Calu3 (cell line): ENCODE measurements at regions not wholly inside any gene's neighbourhood (a gene's known extent, or its start where the extent isn't known, plus 50 kb on each side); places are given as distances from the start of the nearest gene placed in this dataset.

ENCODE experiments used
- BruUV-seq: library from RNA; stranded (reverse); fragments of 400-500 nt; replicated peaks from 2 replicates; lab custom pipeline; 2021; lab: Mats Ljungman, UMichigan
- CTCF ChIA-PET: fragments of 300-600 bp; sonication (Branson Sonifier 250); formaldehyde crosslinking; loops from one replicate; lab custom pipeline; 2022; ENCODE audit warnings: antibody characterized with exemption; lab: Charles Lee
- DNase-seq: peaks from one replicate; pipeline ENCODE4 v3.0.0; 2022
- H3K27ac Mint-ChIP-seq: one replicate; pipeline ENCODE4 v1.8.0; 2022; ENCODE audit warnings: mixed read lengths; ENCODE audit not compliant: unreplicated experiment
- H3K27me3 Mint-ChIP-seq: one replicate; pipeline ENCODE4 v1.8.0; 2022; ENCODE audit warnings: mixed read lengths; ENCODE audit not compliant: unreplicated experiment
- H3K36me3 Mint-ChIP-seq: one replicate; pipeline ENCODE4 v1.8.0; 2022; ENCODE audit warnings: mild to moderate bottlenecking, moderate library complexity, mixed read lengths; ENCODE audit not compliant: insufficient read depth, unreplicated experiment
- H3K4me1 Mint-ChIP-seq: one replicate; pipeline ENCODE4 v1.8.0; 2022; ENCODE audit warnings: mild to moderate bottlenecking, low read depth, mixed read lengths; ENCODE audit not compliant: unreplicated experiment
- H3K4me3 Mint-ChIP-seq: one replicate; pipeline ENCODE4 v1.8.0; 2022; ENCODE audit warnings: mild to moderate bottlenecking, low read depth, moderate library complexity, mixed read lengths; ENCODE audit not compliant: unreplicated experiment
- H3K9me3 Mint-ChIP-seq: one replicate; pipeline ENCODE4 v1.8.0; 2022; ENCODE audit warnings: low read depth, mixed read lengths; ENCODE audit not compliant: unreplicated experiment
- CTCF ChIP-seq: fragments of 200-600 bp; IDR thresholded peaks from one replicate; pipeline ENCODE4 v1.8.0; 2022; ENCODE audit warnings: antibody characterized with exemption; ENCODE audit not compliant: unreplicated experiment
- intact Hi-C: fragments of 100-400 bp; cut with micrococcal nuclease; formaldehyde crosslinking; loops from one replicate; pipeline ENCODE4 v1.10.0; 2022; ENCODE audit not compliant: unreplicated experiment

GRCh38 chr9:129518074-129518473 lies 102.8 kb downstream of the C9orf50 start:
- BruUV-seq, result no TSS peak
- Mint-ChIP-seq H3K36me3 (no peaks in the 10 kb centered on the region), H3K27ac (no peak overlapping the region), H3K4me3 (no peak overlapping the region), H3K4me1 (no peaks in the 10 kb centered on the region), H3K9me3 (peaks cover 5% of the 10 kb centered on the region), H3K27me3 (no peaks in the 10 kb centered on the region)
- DNase-seq, result no peak
- no peak for TF ChIP-seq CTCF
- intact Hi-C loops, result no loop called here
- CTCF ChIA-PET, result no interaction called here

- Mint-ChIP-seq H3K27me3 (no peaks in the 10 kb centered on the region), H3K4me1 (no peaks in the 10 kb centered on the region), H3K4me3 (no peak overlapping the region), H3K27ac (no peak overlapping the region), H3K9me3 (peaks cover 5% of the 10 kb centered on the region), H3K36me3 (no peaks in the 10 kb centered on the region)
- no peak for DNase-seq
- intact Hi-C loops, result no loop called here
- CTCF ChIA-PET, result no interaction called here
- BruUV-seq, result no TSS peak
- TF ChIP-seq CTCF, result no peak
Observed at GRCh38 chr9:129517006-129517405, 103.9 kb downstream of the C9orf50 start.

- Mint-ChIP-seq H3K4me3 (no peak overlapping the region), H3K36me3 (no peaks in the 10 kb centered on the region), H3K4me1 (no peaks in the 10 kb centered on the region), H3K9me3 (peaks cover 5% of the 10 kb centered on the region), H3K27me3 (no peaks in the 10 kb centered on the region), H3K27ac (no peak overlapping the region)
- DNase-seq, result no peak
- CTCF ChIA-PET, result no interaction called here
- TF ChIP-seq CTCF, result no peak
- no TSS peak for BruUV-seq
- intact Hi-C loops, result no loop called here
Observed at GRCh38 chr9:129514891-129515290, 106.0 kb downstream of the C9orf50 start.

GRCh38 chr9:129514497-129514867 lies 106.4 kb downstream of the C9orf50 start:
- intact Hi-C loops, result no loop called here
- no peak overlapping the region for H3K4me3 Mint-ChIP-seq
- CTCF ChIA-PET, result no interaction called here
- DNase-seq, result no peak
- no peaks in the 10 kb centered on the region for H3K4me1 Mint-ChIP-seq
- peaks cover 5% of the 10 kb centered on the region for H3K9me3 Mint-ChIP-seq
- TF ChIP-seq CTCF, result no peak
- no peaks in the 10 kb centered on the region for H3K36me3 Mint-ChIP-seq
- no peaks in the 10 kb centered on the region for H3K27me3 Mint-ChIP-seq
- no peak overlapping the region for H3K27ac Mint-ChIP-seq
- no TSS peak for BruUV-seq
